Suprapubic skin (tissue), 4 donors: ENCODE measurements at regions not wholly inside any gene's neighbourhood (a gene's known extent, or its start where the extent isn't known, plus 50 kb on each side); places are given as distances from the start of the nearest gene placed in this dataset.

ENCODE experiments used
- EP300 ChIP-seq: sonication (generic); formaldehyde crosslinking; IDR thresholded peaks from one replicate; pipeline ENCODE4 v1.6.1; 2017; ENCODE audit warnings: antibody characterized with exemption
- POLR2A ChIP-seq, 2 donors: fragments of 450-650 bp; IDR thresholded peaks; one replicate each; pipeline ENCODE4 v1.6.1; 2017; ENCODE audit warnings: antibody characterized with exemption in 2 of 2, mild to moderate bottlenecking in 2 of 2, moderate library complexity in 2 of 2
- POLR2AphosphoS5 ChIP-seq, 3 donors: sonication (generic); formaldehyde crosslinking; IDR thresholded peaks; one replicate each; pipeline ENCODE4 v1.6.1; 2017; ENCODE audit warnings: antibody characterized with exemption in 3 of 3
- TF ChIP-seq, protein P1 (sequence below), 2 donors: fragments of 200-600 bp in 1 of 2; fragments of 450-650 bp in 1 of 2; sonication (generic) in 1 of 2; IDR thresholded peaks; one replicate each; pipeline ENCODE4 v1.5.1; 2016 to 2019; ENCODE audit warnings: antibody characterized with exemption in 2 of 2, mild to moderate bottlenecking in 1 of 2, moderate library complexity in 1 of 2

- TF ChIP-seq EP300 (no peak), POLR2A (IDR thresholded peaks at IDR 0.05) (no peak), POLR2AphosphoS5 (IDR thresholded peaks at IDR 0.05) (no peak)
- TF ChIP-seq, protein P1, sequence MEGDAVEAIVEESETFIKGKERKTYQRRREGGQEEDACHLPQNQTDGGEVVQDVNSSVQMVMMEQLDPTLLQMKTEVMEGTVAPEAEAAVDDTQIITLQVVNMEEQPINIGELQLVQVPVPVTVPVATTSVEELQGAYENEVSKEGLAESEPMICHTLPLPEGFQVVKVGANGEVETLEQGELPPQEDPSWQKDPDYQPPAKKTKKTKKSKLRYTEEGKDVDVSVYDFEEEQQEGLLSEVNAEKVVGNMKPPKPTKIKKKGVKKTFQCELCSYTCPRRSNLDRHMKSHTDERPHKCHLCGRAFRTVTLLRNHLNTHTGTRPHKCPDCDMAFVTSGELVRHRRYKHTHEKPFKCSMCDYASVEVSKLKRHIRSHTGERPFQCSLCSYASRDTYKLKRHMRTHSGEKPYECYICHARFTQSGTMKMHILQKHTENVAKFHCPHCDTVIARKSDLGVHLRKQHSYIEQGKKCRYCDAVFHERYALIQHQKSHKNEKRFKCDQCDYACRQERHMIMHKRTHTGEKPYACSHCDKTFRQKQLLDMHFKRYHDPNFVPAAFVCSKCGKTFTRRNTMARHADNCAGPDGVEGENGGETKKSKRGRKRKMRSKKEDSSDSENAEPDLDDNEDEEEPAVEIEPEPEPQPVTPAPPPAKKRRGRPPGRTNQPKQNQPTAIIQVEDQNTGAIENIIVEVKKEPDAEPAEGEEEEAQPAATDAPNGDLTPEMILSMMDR (IDR thresholded peaks at IDR 0.05): no peak
Measured at GRCh38 chr13:104008075-104008474, 941.9 kb upstream of the SLC10A2 start.
